Activated naive CD8-positive, alpha-beta T cell treated with anti-CD3 and anti-CD28 coated beads, Interleukin-2, amount 10 ng/mL, durations not matched to agents 7 days and 5 days (primary cell): ENCODE measurements at regions not wholly inside any gene's neighbourhood (a gene's known extent, or its start where the extent isn't known, plus 50 kb on each side); places are given as distances from the start of the nearest gene placed in this dataset.

Experiments
- ATAC-seq: fragments of 150-1000 bp; cut with Tn5 transposase; one replicate; pipeline ENCODE4 v1.10.0; 2021; ENCODE audit warnings: low read depth, moderate library complexity
- POLR2A ChIA-PET: fragments of 350-600 bp; sonication (Branson Sonifier 250); formaldehyde crosslinking; loops from one replicate; lab custom pipeline; 2021; ENCODE audit warnings: antibody characterized with exemption; lab: Charles Lee
- DNase-seq: peaks from one replicate; pipeline ENCODE4 v3.0.0; 2021
- H3K27ac Mint-ChIP-seq: one replicate; pipeline ENCODE4 v1.8.0; 2022; ENCODE audit warnings: mild to moderate bottlenecking, mixed read lengths
- H3K27me3 Mint-ChIP-seq: one replicate; pipeline ENCODE4 v1.8.0; 2022; ENCODE audit warnings: mild to moderate bottlenecking, moderate library complexity, mixed read lengths
- H3K36me3 Mint-ChIP-seq: one replicate; pipeline ENCODE4 v1.8.0; 2021; ENCODE audit warnings: mild to moderate bottlenecking, mixed read lengths
- H3K4me1 Mint-ChIP-seq: one replicate; pipeline ENCODE4 v1.8.0; 2021; ENCODE audit warnings: mixed read lengths
- H3K4me3 Mint-ChIP-seq: one replicate; pipeline ENCODE4 v1.8.0; 2022; ENCODE audit warnings: mild to moderate bottlenecking, moderate library complexity, mixed read lengths
- H3K9me3 Mint-ChIP-seq: one replicate; pipeline ENCODE4 v1.8.0; 2021; ENCODE audit warnings: mixed read lengths

- Mint-ChIP-seq H3K36me3 (no peaks in the 10 kb centered on the region), H3K9me3 (peaks cover 3% of the 10 kb centered on the region), H3K4me1 (no peaks in the 10 kb centered on the region), H3K4me3 (no peak overlapping the region), H3K27me3 (no peaks in the 10 kb centered on the region), H3K27ac (no peak overlapping the region)
- POLR2A ChIA-PET = no interaction called here
- DNase-seq = no peak
- no peak for ATAC-seq
Measured at GRCh38 chr11:28964811-28965210, 856.6 kb downstream of the METTL15 start.

- Mint-ChIP-seq H3K4me3 (no peak overlapping the region), H3K27me3 (no peaks in the 10 kb centered on the region), H3K27ac (no peak overlapping the region), H3K9me3 (peaks cover 2% of the 10 kb centered on the region), H3K36me3 (no peaks in the 10 kb centered on the region), H3K4me1 (no peaks in the 10 kb centered on the region)
- POLR2A ChIA-PET = no interaction called here
- ATAC-seq (no peak), DNase-seq (no peak)
Measured at GRCh38 chr11:28963187-28963586, 855.0 kb downstream of the METTL15 start.

GRCh38 chr11:28962502-28962901, 854.3 kb downstream of the METTL15 start:
- Mint-ChIP-seq H3K4me3 (no peak overlapping the region), H3K27me3 (no peaks in the 10 kb centered on the region), H3K36me3 (no peaks in the 10 kb centered on the region), H3K27ac (no peak overlapping the region), H3K4me1 (no peaks in the 10 kb centered on the region), H3K9me3 (peaks cover 2% of the 10 kb centered on the region)
- ATAC-seq = no peak
- DNase-seq = no peak
- POLR2A ChIA-PET = no interaction called here

- H3K27me3 Mint-ChIP-seq = no peaks in the 10 kb centered on the region
- ATAC-seq (no peak), DNase-seq (no peak)
- no peaks in the 10 kb centered on the region for H3K4me1 Mint-ChIP-seq
- H3K36me3 Mint-ChIP-seq = no peaks in the 10 kb centered on the region
- no peak overlapping the region for H3K4me3 Mint-ChIP-seq
- H3K9me3 Mint-ChIP-seq = peaks cover 2% of the 10 kb centered on the region
- POLR2A ChIA-PET = no interaction called here
- H3K27ac Mint-ChIP-seq = no peak overlapping the region
Measured at GRCh38 chr11:28961726-28962125, 853.5 kb downstream of the METTL15 start.

GRCh38 chr11:28956446-28956845, 848.3 kb downstream of the METTL15 start:
- no peak for ATAC-seq
- Mint-ChIP-seq H3K4me1 (no peaks in the 10 kb centered on the region), H3K9me3 (peaks cover 3% of the 10 kb centered on the region), H3K27ac (no peak overlapping the region), H3K4me3 (no peak overlapping the region), H3K36me3 (no peaks in the 10 kb centered on the region), H3K27me3 (no peaks in the 10 kb centered on the region)
- POLR2A ChIA-PET = no interaction called here
- DNase-seq = no peak

GRCh38 chr11:28951191-28951590, 843.0 kb downstream of the METTL15 start:
- peaks cover 6% of the 10 kb centered on the region for H3K9me3 Mint-ChIP-seq
- POLR2A ChIA-PET = no interaction called here
- H3K27ac Mint-ChIP-seq = no peak overlapping the region
- H3K27me3 Mint-ChIP-seq = no peaks in the 10 kb centered on the region
- no peaks in the 10 kb centered on the region for H3K4me1 Mint-ChIP-seq
- no peak overlapping the region for H3K4me3 Mint-ChIP-seq
- DNase-seq (no peak), ATAC-seq (no peak)
- no peaks in the 10 kb centered on the region for H3K36me3 Mint-ChIP-seq

- Mint-ChIP-seq H3K36me3 (no peaks in the 10 kb centered on the region), H3K27ac (no peak overlapping the region), H3K9me3 (peaks cover 8% of the 10 kb centered on the region), H3K27me3 (no peaks in the 10 kb centered on the region), H3K4me3 (no peak overlapping the region), H3K4me1 (no peaks in the 10 kb centered on the region)
- DNase-seq = no peak
- POLR2A ChIA-PET = no interaction called here
- no peak for ATAC-seq
Measured at GRCh38 chr11:28939381-28939780, 831.2 kb downstream of the METTL15 start.

GRCh38 chr11:28938091-28938490, 829.9 kb downstream of the METTL15 start:
- no peak overlapping the region for H3K27ac Mint-ChIP-seq
- DNase-seq = no peak
- POLR2A ChIA-PET = no interaction called here
- no peak overlapping the region for H3K4me3 Mint-ChIP-seq
- H3K9me3 Mint-ChIP-seq = peaks cover 7% of the 10 kb centered on the region
- no peaks in the 10 kb centered on the region for H3K36me3 Mint-ChIP-seq
- ATAC-seq = no peak
- no peaks in the 10 kb centered on the region for H3K27me3 Mint-ChIP-seq
- H3K4me1 Mint-ChIP-seq = no peaks in the 10 kb centered on the region

GRCh38 chr11:28932940-28933339, 824.8 kb downstream of the METTL15 start:
- Mint-ChIP-seq H3K4me1 (no peaks in the 10 kb centered on the region), H3K4me3 (no peak overlapping the region), H3K9me3 (peaks cover 12% of the 10 kb centered on the region), H3K27me3 (no peaks in the 10 kb centered on the region), H3K36me3 (no peaks in the 10 kb centered on the region), H3K27ac (no peak overlapping the region)
- no peak for DNase-seq
- no peak for ATAC-seq
- POLR2A ChIA-PET = no interaction called here

GRCh38 chr11:28924004-28924403, 815.8 kb downstream of the METTL15 start:
- ATAC-seq = no peak
- H3K4me1 Mint-ChIP-seq = no peaks in the 10 kb centered on the region
- H3K4me3 Mint-ChIP-seq = no peak overlapping the region
- peaks cover 7% of the 10 kb centered on the region for H3K9me3 Mint-ChIP-seq
- no peak for DNase-seq
- H3K27ac Mint-ChIP-seq = no peak overlapping the region
- POLR2A ChIA-PET = no interaction called here
- no peaks in the 10 kb centered on the region for H3K36me3 Mint-ChIP-seq
- no peaks in the 10 kb centered on the region for H3K27me3 Mint-ChIP-seq

GRCh38 chr11:28922386-28922981, 814.3 kb downstream of the METTL15 start:
- H3K4me3 Mint-ChIP-seq = no peak overlapping the region
- H3K36me3 Mint-ChIP-seq = no peaks in the 10 kb centered on the region
- peaks cover 12% of the 10 kb centered on the region for H3K9me3 Mint-ChIP-seq
- H3K4me1 Mint-ChIP-seq = no peaks in the 10 kb centered on the region
- no peaks in the 10 kb centered on the region for H3K27me3 Mint-ChIP-seq
- POLR2A ChIA-PET = no interaction called here
- H3K27ac Mint-ChIP-seq = no peak overlapping the region
- no peak for ATAC-seq
- DNase-seq = no peak

GRCh38 chr11:28919194-28919593, 811.0 kb downstream of the METTL15 start:
- Mint-ChIP-seq H3K36me3 (no peaks in the 10 kb centered on the region), H3K4me3 (no peak overlapping the region), H3K27ac (no peak overlapping the region), H3K27me3 (no peaks in the 10 kb centered on the region), H3K9me3 (peaks cover 11% of the 10 kb centered on the region), H3K4me1 (no peaks in the 10 kb centered on the region)
- POLR2A ChIA-PET = no interaction called here
- DNase-seq (no peak), ATAC-seq (no peak)

- Mint-ChIP-seq H3K27ac (no peak overlapping the region), H3K36me3 (no peaks in the 10 kb centered on the region), H3K4me3 (no peak overlapping the region), H3K4me1 (no peaks in the 10 kb centered on the region), H3K27me3 (no peaks in the 10 kb centered on the region), H3K9me3 (peaks cover 7% of the 10 kb centered on the region)
- ATAC-seq (no peak), DNase-seq (no peak)
- POLR2A ChIA-PET = no interaction called here
Measured at GRCh38 chr11:28913883-28914282, 805.7 kb downstream of the METTL15 start.

- ATAC-seq (no peak), DNase-seq (no peak)
- Mint-ChIP-seq H3K4me1 (no peaks in the 10 kb centered on the region), H3K9me3 (peaks cover 1% of the 10 kb centered on the region), H3K27ac (no peak overlapping the region), H3K27me3 (no peaks in the 10 kb centered on the region), H3K36me3 (no peaks in the 10 kb centered on the region), H3K4me3 (no peak overlapping the region)
- POLR2A ChIA-PET = no interaction called here
Measured at GRCh38 chr11:28911829-28912228, 803.6 kb downstream of the METTL15 start.

- Mint-ChIP-seq H3K27me3 (no peaks in the 10 kb centered on the region), H3K36me3 (no peaks in the 10 kb centered on the region), H3K27ac (no peak overlapping the region), H3K4me3 (no peak overlapping the region), H3K4me1 (no peaks in the 10 kb centered on the region), H3K9me3 (peaks cover 1% of the 10 kb centered on the region)
- no peak for DNase-seq
- no peak for ATAC-seq
- POLR2A ChIA-PET = no interaction called here
Measured at GRCh38 chr11:28910926-28911325, 802.7 kb downstream of the METTL15 start.
